ENCODE measurements at regions not wholly inside any gene's neighbourhood (a gene's known extent, or its start where the extent isn't known, plus 50 kb on each side); places are given as distances from the start of the nearest gene placed in this dataset.
A peak's percentile ranks its signal among the peaks of the same experiment; 100 is the strongest.
"Not testable (repeated sequence)": the region's sequence is repeated elsewhere in the genome, so short reads cannot be mapped to it uniquely, and the experiment has no call there.

DNA sequence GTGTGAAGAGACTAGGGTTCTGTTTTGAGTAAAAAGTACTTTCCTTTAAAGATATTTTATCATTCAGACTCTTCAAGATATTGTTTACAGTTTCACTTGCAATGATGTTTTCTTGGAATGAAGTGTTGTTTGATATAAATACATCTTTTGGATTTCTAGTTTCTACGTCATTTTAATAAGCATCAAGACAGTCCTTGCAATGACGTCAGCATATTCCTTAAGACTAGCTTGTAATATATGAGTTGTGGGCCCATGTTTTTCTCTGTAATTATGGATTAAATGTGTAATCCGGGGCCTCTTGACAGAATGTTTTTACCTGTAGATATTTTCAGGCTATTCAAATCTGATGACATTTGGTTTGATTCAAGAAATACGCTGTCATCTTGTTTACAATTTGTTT, 66.1 kb downstream of the RBMX2 start:
- no peak for DNase-seq (ENCODE audit: low read depth in 1 of 2, low spot score in 1 of 2)

- no peak for DNase-seq (ENCODE audit: low read depth in 1 of 2, low spot score in 1 of 2)
Measured at GRCh38 chrX:130468395-130468923, 66.7 kb downstream of the RBMX2 start.

- no peak for DNase-seq (ENCODE audit: low read depth in 1 of 2, low spot score in 1 of 2)
Measured at GRCh38 chrX:130482871-130483270, 81.1 kb downstream of the RBMX2 start.

DNA sequence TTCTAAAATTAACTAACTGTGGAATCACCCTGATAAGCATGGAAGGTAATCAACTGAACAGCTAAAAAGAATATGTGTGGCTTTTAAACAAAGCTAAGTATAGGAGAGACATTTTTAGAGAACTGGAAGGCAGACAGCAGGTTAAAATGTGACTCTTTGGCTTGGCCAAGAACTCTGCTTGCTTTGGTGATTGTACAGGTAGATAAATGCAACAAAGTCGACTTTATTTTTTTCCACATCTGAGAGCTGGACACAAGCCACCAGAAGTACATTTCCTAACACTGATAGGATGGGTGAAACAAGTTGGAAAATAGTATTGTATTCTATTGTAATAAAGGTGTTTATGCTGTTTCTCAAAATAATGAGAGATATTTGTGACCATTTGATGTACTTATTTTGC, 84.1 kb downstream of the RBMX2 start:
- no peak for DNase-seq (ENCODE audit: low read depth in 1 of 2, low spot score in 1 of 2)

GRCh38 chrX:130495502-130495901, 93.7 kb downstream of the RBMX2 start:
- not testable (repeated sequence) for DNase-seq (ENCODE audit: low read depth in 1 of 2, low spot score in 1 of 2)

DNA sequence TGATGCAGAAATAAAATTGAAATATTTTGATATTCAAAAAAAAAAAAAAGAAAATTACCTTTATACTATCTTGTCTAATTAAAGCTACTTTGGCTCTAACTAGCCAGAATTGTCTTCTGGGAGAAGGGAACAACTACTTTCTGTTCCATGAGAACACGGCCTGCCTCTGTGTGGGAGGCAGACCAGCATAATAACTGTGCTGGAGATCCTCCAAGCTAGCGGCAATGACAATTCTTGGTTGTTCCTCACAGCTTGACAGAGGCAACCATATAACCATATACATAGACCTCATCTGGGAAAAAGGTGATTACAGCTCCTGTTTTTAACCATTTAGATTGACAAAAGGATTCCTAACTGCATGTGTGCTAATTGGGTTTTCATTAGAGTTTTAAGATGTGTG, 95.7 kb downstream of the RBMX2 start:
- no peak for DNase-seq (ENCODE audit: low read depth in 1 of 2, low spot score in 1 of 2)

- no peak for DNase-seq (ENCODE audit: low read depth in 1 of 2, low spot score in 1 of 2)
Measured at GRCh38 chrX:130498653-130499274, 97.0 kb downstream of the RBMX2 start.

- DNase-seq (ENCODE audit: low read depth in 1 of 2, low spot score in 1 of 2): no peak
Measured at GRCh38 chrX:130502016-130502570, 100.3 kb downstream of the RBMX2 start.

DNA sequence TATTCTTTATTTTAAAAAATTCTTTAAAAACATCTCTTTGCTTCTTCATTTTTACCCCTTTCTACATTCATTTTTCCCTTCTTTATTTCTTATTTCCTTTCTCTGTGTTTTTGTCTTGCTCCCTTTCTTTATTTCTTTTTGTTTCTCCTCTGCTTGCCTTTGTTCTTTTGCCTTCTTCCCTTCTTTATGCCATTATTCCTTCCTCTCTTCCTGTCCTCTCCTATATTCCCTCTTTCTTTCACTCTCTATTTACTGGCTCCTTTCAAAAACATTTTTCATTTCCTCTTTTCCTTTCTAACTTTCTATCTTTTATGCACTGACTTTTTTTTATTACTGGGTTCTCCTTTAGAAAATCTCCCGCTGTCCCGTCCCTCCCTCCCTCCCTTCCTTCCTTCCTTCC, 102.2 kb downstream of the RBMX2 start:
- no peak for DNase-seq (ENCODE audit: low read depth in 1 of 2, low spot score in 1 of 2)

- DNase-seq (ENCODE audit: low read depth in 1 of 2, low spot score in 1 of 2): no peak
Measured at GRCh38 chrX:130507015-130507414, 105.2 kb downstream of the RBMX2 start.

GRCh38 chrX:130512534-130512933, 110.7 kb downstream of the RBMX2 start:
- DNase-seq (ENCODE audit: low read depth in 1 of 2, low spot score in 1 of 2): not testable (repeated sequence)

GRCh38 chrX:130516123-130516522, 114.3 kb downstream of the RBMX2 start:
- DNase-seq (ENCODE audit: low read depth in 1 of 2, low spot score in 1 of 2): no peak

- DNase-seq (ENCODE audit: low read depth in 1 of 2, low spot score in 1 of 2): no peak
Measured at GRCh38 chrX:130523460-130524394, 121.9 kb downstream of the RBMX2 start.

- no peak for DNase-seq (ENCODE audit: low read depth in 1 of 2, low spot score in 1 of 2)
Measured at GRCh38 chrX:130524476-130525194, 122.8 kb downstream of the RBMX2 start.

- DNase-seq (ENCODE audit: low read depth in 1 of 2, low spot score in 1 of 2): no peak
Measured at GRCh38 chrX:130529531-130529930, 127.7 kb downstream of the RBMX2 start.

DNA sequence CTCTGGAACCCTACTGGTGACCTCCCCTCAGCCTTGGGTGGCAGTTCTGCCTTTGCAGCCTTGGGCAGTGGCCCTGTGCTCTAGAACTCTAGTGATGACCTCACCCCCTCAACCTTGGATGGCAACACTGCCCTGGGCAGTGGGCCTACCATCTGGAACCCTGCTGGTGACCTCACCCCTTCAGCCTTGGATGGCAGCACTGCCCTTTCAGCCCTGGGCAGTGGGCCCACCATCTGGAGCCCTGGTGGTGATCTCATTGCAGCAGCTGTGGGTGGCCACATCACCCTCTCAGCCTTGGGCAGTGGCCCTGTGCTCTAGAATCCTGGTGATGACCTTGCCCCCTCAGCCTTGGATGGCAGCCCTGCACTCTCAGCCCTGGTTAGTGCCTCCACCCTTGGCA, 129.3 kb downstream of the RBMX2 start:
- no peak for DNase-seq (ENCODE audit: low read depth in 1 of 2, low spot score in 1 of 2)

DNA sequence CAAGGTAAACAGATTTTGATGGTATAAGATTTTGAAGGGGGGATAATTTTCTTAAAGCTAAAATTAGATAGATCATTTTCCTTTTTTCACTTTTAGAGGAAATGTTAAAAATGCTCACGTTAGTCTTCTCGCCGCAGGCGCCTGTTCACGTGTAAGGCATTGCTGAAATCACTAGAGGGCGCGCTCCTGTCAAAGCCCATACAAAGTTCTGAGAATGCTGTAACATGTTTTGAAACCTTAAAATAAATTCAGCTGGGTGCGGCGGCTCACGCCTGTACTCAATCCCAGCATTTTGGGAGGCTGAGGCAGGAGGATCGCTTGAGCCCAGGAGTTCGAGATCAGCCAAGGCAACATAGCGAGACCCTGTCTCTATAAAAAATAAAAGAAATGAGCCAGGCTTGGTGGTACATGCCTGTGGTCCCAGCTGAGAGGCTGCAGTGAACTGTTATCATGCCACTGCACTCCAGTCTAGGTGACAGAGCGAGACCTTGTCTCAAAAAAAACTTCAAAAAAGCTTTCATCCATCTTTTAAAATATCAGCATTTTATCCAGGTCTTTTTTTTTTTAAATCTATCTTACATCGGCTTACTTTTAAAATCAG, 138.0 kb downstream of the RBMX2 start:
- DNase-seq (ENCODE audit: low read depth in 1 of 2, low spot score in 1 of 2): peak in 1 of 2 donors; percentile 5

GRCh38 chrX:130543603-130544325, 142.0 kb downstream of the RBMX2 start:
- no peak for DNase-seq (ENCODE audit: low read depth in 1 of 2, low spot score in 1 of 2)

DNA sequence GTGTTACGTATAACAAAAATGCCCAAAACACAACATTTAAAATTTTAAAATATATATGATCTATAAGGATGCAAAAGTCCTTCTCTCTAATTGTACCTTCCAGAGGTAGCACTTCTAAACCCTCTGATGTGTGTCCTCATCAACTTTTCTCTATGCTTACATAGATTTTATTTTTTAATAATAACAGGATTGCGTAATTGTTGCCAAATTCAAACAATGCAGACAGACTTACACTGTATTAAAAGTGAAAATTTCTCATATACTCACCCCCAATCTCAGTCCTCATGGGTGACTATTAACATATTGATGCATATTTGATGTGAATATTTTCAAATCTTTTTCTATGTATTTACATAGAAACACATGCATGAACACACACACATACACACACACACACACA, 144.0 kb downstream of the RBMX2 start:
- no peak for DNase-seq (ENCODE audit: low read depth in 1 of 2, low spot score in 1 of 2)

GRCh38 chrX:130549382-130549781, 147.6 kb downstream of the RBMX2 start:
- not testable (repeated sequence) for DNase-seq (ENCODE audit: low read depth in 1 of 2, low spot score in 1 of 2)
